Esophagus muscularis mucosa (tissue), 3 donors: ENCODE measurements at regions not wholly inside any gene's neighbourhood (a gene's known extent, or its start where the extent isn't known, plus 50 kb on each side); places are given as distances from the start of the nearest gene placed in this dataset.

Experiments
- CTCF ChIP-seq, 3 experiments: fragments of 200-600 bp in 2 of 3; fragments of 450-650 bp in 1 of 3; sonication (generic) in 2 of 3; IDR thresholded peaks; one replicate each; pipeline ENCODE4 v1.5.1; 2017 to 2019; ENCODE audit warnings: antibody characterized with exemption in 3 of 3, mild to moderate bottlenecking in 2 of 3, moderate library complexity in 1 of 3
- POLR2AphosphoS5 ChIP-seq, 2 donors: sonication (generic); formaldehyde crosslinking; IDR thresholded peaks; one replicate each; pipeline ENCODE4 v1.6.1; 2017; ENCODE audit warnings: antibody characterized with exemption in 2 of 2

GRCh38 chr13:26948353-26948752 is 187.8 kb upstream of the GPR12 start:
- TF ChIP-seq CTCF (IDR thresholded peaks at IDR 0.05) (no peak), POLR2AphosphoS5 (IDR thresholded peaks at IDR 0.05) (no peak)
